ENCODE measurements at regions not wholly inside any gene's neighbourhood (a gene's known extent, or its start where the extent isn't known, plus 50 kb on each side); places are given as distances from the start of the nearest gene placed in this dataset.

- 59 to 69% methylated on average over 5 of the region's 5 CpGs for WGBS, 2 donors
- H3K4me3 ChIP-seq, result no peak overlapping the region
- no peaks in the 10 kb centered on the region for H3K27me3 ChIP-seq
- intact Hi-C loops (cut with DNase I), result no loop called here
- no peak for DNase-seq
- no peak overlapping the region for H3K27ac ChIP-seq
- H3K9me3 ChIP-seq, result no peaks in the 10 kb centered on the region
- no peaks in the 10 kb centered on the region for H3K36me3 ChIP-seq
- TF ChIP-seq POLR2A (IDR thresholded peaks at IDR 0.05), result no peak
- TF ChIP-seq CTCF (IDR thresholded peaks at IDR 0.05), result no peak
- H3K4me1 ChIP-seq, result no peaks in the 10 kb centered on the region
These were observed 627.4 kb downstream of the TLR4 start for GRCh38 chr9:118331622-118332045.

GRCh38 chr9:118336250-118336942 lies 632.2 kb downstream of the TLR4 start:
- H3K4me3 ChIP-seq, result no peak overlapping the region
- H3K27me3 ChIP-seq, result no peaks in the 10 kb centered on the region
- no peak overlapping the region for H3K27ac ChIP-seq
- no peaks in the 10 kb centered on the region for H3K4me1 ChIP-seq
- no peaks in the 10 kb centered on the region for H3K36me3 ChIP-seq
- H3K9me3 ChIP-seq, result no peaks in the 10 kb centered on the region
- intact Hi-C loops (cut with DNase I), result no loop called here
- 39 to 43% methylated on average over 5 of the region's 5 CpGs for WGBS, 2 donors
- DNase-seq, result no peak
- no peak for TF ChIP-seq CTCF (IDR thresholded peaks at IDR 0.05)
- TF ChIP-seq POLR2A (IDR thresholded peaks at IDR 0.05), result no peak

- H3K9me3 ChIP-seq, result no peaks in the 10 kb centered on the region
- intact Hi-C loops (cut with DNase I), result no loop called here
- WGBS, 2 donors, result 32 to 35% methylated on average over 2 of the region's 2 CpGs
These were observed 632.7 kb downstream of the TLR4 start for GRCh38 chr9:118336943-118337330.

GRCh38 chr9:118360036-118360435 lies 655.8 kb downstream of the TLR4 start:
- Histone ChIP-seq H3K4me3 (no peak overlapping the region), H3K27me3 (no peaks in the 10 kb centered on the region), H3K27ac (no peak overlapping the region), H3K36me3 (no peaks in the 10 kb centered on the region), H3K4me1 (no peaks in the 10 kb centered on the region), H3K9me3 (peaks cover 0 to 14% (median 0%) of the 10 kb centered on the region in 3 donors)
- intact Hi-C loops (cut with DNase I), result no loop called here
- TF ChIP-seq POLR2A (IDR thresholded peaks at IDR 0.05) (no peak), CTCF (IDR thresholded peaks at IDR 0.05) (no peak)
- no peak for DNase-seq
- WGBS, 2 donors, result 63 to 75% methylated on average over 4 of the region's 4 CpGs

More at GRCh38 chr9:118336943-118337330, 632.7 kb downstream of the TLR4 start:
- H3K27ac ChIP-seq, result no peak overlapping the region
- no peaks in the 10 kb centered on the region for H3K4me1 ChIP-seq
- no peaks in the 10 kb centered on the region for H3K27me3 ChIP-seq
- TF ChIP-seq CTCF (IDR thresholded peaks at IDR 0.05) (no peak), POLR2A (IDR thresholded peaks at IDR 0.05) (no peak)
- H3K36me3 ChIP-seq, result no peaks in the 10 kb centered on the region
- H3K4me3 ChIP-seq, result no peak overlapping the region
- DNase-seq, result no peak

- intact Hi-C loops (cut with DNase I), result no loop called here
- TF ChIP-seq POLR2A (IDR thresholded peaks at IDR 0.05), result no peak
- no peak for TF ChIP-seq CTCF (IDR thresholded peaks at IDR 0.05)
These were observed 657.9 kb downstream of the TLR4 start for GRCh38 chr9:118362123-118362522.

More at GRCh38 chr9:118362123-118362522, 657.9 kb downstream of the TLR4 start:
- WGBS, 2 donors, result 50 to 53% methylated on average over 1 of the region's 1 CpG
- no peak for DNase-seq
- no peaks in the 10 kb centered on the region for H3K4me1 ChIP-seq
- no peak overlapping the region for H3K27ac ChIP-seq
- no peak overlapping the region for H3K4me3 ChIP-seq
- peaks cover 0 to 14% (median 0%) of the 10 kb centered on the region in 3 donors for H3K9me3 ChIP-seq
- no peaks in the 10 kb centered on the region for H3K27me3 ChIP-seq
- H3K36me3 ChIP-seq, result no peaks in the 10 kb centered on the region
